Thyroid gland (tissue), 4 donors: ENCODE measurements at regions not wholly inside any gene's neighbourhood (a gene's known extent, or its start where the extent isn't known, plus 50 kb on each side); places are given as distances from the start of the nearest gene placed in this dataset.
A peak's percentile ranks its signal among the peaks of the same experiment; 100 is the strongest.

Experiments
- DNase-seq, 2 donors: peaks; one replicate each; pipeline ENCODE4 v3.0.0-alpha.2; 2019
- H3K27ac ChIP-seq, 3 donors: fragments of 200-600 bp; sonication (generic); 1 replicate in 2 of 3; 2 replicates in 1 of 3; pipeline ENCODE4 v1.5.1; 2016 to 2019; ENCODE audit warnings: mild to moderate bottlenecking in 1 of 3, moderate library complexity in 1 of 3
- H3K27me3 ChIP-seq: fragments of 200-600 bp; sonication (generic); one replicate; pipeline ENCODE4 v1.5.1; 2019
- H3K36me3 ChIP-seq, 2 donors: fragments of 200-600 bp; sonication (generic); one replicate each; pipeline ENCODE4 v1.5.1; 2016 to 2019
- H3K4me1 ChIP-seq, 2 donors: fragments of 200-600 bp; sonication (generic); one replicate each; pipeline ENCODE4 v1.5.1; 2017 to 2019
- H3K4me3 ChIP-seq, 3 donors: fragments of 200-600 bp; sonication (generic); replicated peaks in 1 of 3; 1 replicate in 2 of 3; 2 replicates in 1 of 3; pipeline ENCODE4 v1.5.1; 2016; ENCODE audit warnings: mild to moderate bottlenecking in 1 of 3
- H3K9me3 ChIP-seq: fragments of 200-600 bp; sonication (generic); one replicate; pipeline ENCODE4 v1.5.1; 2017
- CTCF ChIP-seq, 6 experiments: fragments of 200-600 bp in 3 of 6; fragments of 450-650 bp in 3 of 6; sonication (generic) in 3 of 6; IDR thresholded peaks; one replicate each; pipeline ENCODE4 v1.5.1; 2016 to 2019; ENCODE audit warnings: antibody characterized with exemption in 6 of 6, mild to moderate bottlenecking in 2 of 6, inconsistent platforms in 1 of 6, moderate library complexity in 1 of 6
- POLR2A ChIP-seq, 2 donors: fragments of 450-650 bp; IDR thresholded peaks; one replicate each; pipeline ENCODE4 v1.6.1; 2017; ENCODE audit warnings: antibody characterized with exemption in 2 of 2, mild to moderate bottlenecking in 2 of 2, moderate library complexity in 1 of 2
- WGBS, 2 donors: methylation state at CpG; one replicate each; pipeline ENCODE4 v1.1.5; 2017; 5-methylcytosine and 5-hydroxymethylcytosine counted together
- intact Hi-C: fragments of 100-400 bp; cut with DNase I; formaldehyde crosslinking; loops from one replicate; pipeline ENCODE4 v1.15.1; 2023

DNA sequence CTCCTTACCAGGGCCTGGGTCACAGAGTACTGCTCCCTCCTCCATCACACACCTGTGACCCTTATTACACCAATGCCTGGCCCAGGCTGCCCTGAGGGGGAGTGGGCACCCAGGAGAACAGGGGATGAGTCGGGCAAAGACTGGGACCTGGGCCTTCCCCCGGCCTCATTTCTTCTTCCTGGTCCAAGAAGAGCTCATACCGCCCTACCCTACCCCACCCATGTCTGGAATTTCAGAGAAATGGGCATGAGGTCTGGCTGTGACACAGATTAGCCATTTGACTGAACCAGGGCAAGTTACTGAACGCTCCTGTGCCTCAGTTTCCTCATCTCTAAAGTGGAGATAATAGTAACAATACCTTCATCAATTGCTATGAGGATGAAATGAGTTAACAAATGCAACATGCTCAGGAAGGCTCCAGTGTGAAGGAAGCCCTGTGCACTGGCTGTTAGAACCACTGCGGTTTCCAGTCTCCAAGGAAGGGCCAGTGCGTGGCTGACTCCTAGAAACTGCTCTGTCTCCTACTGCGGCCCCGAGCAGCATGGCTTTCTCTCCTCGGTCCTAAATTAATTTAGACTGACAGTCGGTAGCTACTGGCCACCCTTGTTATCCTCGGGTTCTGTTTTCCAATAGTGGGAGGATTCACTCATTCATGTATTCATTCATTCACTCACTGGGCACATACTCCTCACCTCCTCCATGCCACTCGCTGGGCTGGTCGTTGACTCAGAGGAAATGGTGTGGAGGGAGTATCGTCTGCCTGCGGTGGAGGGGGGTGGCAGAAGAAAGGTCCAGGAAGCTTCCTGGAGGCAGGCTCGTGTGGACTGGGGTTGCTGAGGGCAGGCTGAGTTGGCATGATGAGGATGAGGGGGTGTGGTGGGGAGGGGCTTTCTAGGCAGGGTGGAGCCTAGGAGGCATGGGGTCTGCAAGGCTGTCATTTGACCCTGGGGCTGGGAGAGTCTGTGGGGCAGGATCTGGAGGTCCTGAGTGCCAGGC, 175.6 kb downstream of the GLI2 start:
- WGBS, 2 donors, result 79 to 84% methylated on average over 14 to 16 of the region's 16 CpGs
- no peak for DNase-seq
- Histone ChIP-seq H3K9me3 (no peaks in the 10 kb centered on the region), H3K27ac (no peak overlapping the region), H3K27me3 (no peaks in the 10 kb centered on the region), H3K4me3 (no peak overlapping the region), H3K4me1 (peaks cover 9 to 15% of the 10 kb centered on the region in 2 donors), H3K36me3 (no peaks in the 10 kb centered on the region)
- intact Hi-C loops, result no loop called here
- TF ChIP-seq POLR2A (IDR thresholded peaks at IDR 0.05), result no peak
- no peak for TF ChIP-seq CTCF (IDR thresholded peaks at IDR 0.05)

GRCh38 chr2:120912101-120912985, 176.7 kb downstream of the GLI2 start:
- no peaks in the 10 kb centered on the region for H3K36me3 ChIP-seq
- WGBS, 2 donors, result 64 to 69% methylated on average over 29 of the region's 29 CpGs
- no peak overlapping the region for H3K4me3 ChIP-seq
- no peak overlapping the region for H3K27ac ChIP-seq
- H3K9me3 ChIP-seq, result no peaks in the 10 kb centered on the region
- DNase-seq, result peak; percentile 15 to 16
- intact Hi-C loops, result no loop called here
- H3K4me1 ChIP-seq, result peaks cover 9 to 15% of the 10 kb centered on the region in 2 donors
- H3K27me3 ChIP-seq, result no peaks in the 10 kb centered on the region
- TF ChIP-seq CTCF (IDR thresholded peaks at IDR 0.05), result no peak
- TF ChIP-seq POLR2A (IDR thresholded peaks at IDR 0.05), result no peak

DNA sequence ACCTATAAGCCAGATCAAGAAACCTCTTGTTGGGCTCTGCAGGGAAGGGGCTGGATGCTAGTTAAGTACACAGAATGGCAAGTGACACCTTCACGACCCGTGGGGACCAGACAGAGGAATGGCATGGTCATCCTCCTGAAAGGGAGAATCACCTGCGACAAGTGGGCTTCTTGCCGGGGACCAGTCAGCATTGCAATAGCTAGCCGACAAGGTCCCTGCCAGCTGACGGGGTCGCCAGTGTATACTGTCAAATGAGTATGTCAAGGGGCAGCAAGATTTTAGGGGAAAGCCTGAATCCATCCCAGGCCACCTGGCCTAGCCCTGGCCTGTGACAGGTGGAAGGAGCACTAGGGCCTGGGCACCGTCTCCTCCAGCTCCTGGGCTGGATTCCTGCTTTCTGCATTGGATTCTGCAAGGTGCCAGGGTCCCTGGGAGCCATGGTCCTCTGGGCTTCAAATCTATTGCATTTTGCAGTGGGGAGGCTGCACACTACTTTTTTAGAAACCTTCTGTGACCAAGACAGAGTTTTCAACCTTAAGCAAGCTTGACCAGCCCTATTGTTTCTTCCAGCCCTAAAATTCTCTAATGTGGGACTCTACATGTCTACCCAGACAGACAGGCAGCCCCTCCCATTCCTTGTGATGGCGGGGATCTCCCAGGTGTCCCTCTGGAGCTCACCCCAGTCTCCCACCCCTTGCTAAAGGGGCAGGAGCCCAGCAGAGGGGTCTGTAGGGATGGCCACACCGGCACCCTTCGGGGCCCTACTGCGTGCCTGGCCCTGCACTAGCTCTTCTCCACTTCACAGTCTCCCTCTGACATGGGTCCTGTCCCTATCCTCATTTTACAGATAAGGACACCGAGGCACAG, 178.5 kb downstream of the GLI2 start:
- Histone ChIP-seq H3K9me3 (no peaks in the 10 kb centered on the region), H3K27ac (peak overlapping the region in 1 of 3 donors; percentile 24), H3K4me3 (no peak overlapping the region), H3K36me3 (no peaks in the 10 kb centered on the region), H3K27me3 (no peaks in the 10 kb centered on the region), H3K4me1 (peaks cover 9 to 15% of the 10 kb centered on the region in 2 donors)
- 92 to 95% methylated on average over 8 of the region's 13 CpGs for WGBS, 2 donors
- intact Hi-C loops, result no loop called here
- DNase-seq, result no peak
- no peak for TF ChIP-seq CTCF (IDR thresholded peaks at IDR 0.05)
- TF ChIP-seq POLR2A (IDR thresholded peaks at IDR 0.05), result no peak

DNA sequence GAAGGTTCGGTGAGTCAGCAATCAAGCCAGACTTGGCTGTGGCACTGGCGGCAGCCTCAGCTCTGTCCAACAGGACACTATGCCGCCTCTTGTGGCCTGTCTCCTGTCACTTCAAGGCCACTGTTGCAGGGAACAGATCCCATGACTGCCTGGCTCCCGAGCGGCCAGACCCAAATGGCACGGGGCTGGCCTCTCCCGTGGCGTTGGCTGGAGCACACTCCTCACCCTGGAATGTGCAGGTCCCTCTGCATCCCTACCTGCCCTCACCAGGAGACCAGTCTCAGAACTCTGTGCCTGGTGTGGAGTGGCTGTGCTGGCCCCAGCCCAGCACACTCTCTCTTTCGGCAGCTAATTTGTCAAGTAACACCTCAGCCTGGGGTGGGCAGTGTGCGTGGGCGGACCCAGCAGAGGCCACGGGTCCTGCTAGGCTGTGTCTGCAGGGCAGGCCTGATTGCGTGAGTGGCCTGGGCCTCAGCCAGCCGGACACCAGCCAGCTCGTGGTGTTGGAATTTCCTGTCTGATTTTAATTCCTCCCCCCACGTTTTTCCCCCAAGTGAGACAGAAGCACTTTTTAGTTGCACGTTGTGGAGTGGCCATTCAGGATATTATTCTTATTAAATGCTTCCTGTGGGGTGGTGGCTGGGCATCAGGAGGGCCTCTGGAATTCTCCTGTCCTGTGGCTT, 179.3 kb downstream of the GLI2 start:
- Histone ChIP-seq H3K4me1 (peaks cover 9 to 15% of the 10 kb centered on the region in 2 donors), H3K4me3 (no peak overlapping the region), H3K27ac (peak overlapping the region in 1 of 3 donors; percentile 24), H3K27me3 (no peaks in the 10 kb centered on the region), H3K36me3 (no peaks in the 10 kb centered on the region), H3K9me3 (no peaks in the 10 kb centered on the region)
- 31 to 45% methylated on average over 9 to 13 of the region's 17 CpGs for WGBS, 2 donors
- DNase-seq, result peak; percentile 52 to 65
- intact Hi-C loops, result no loop called here
- no peak for TF ChIP-seq CTCF (IDR thresholded peaks at IDR 0.05)
- no peak for TF ChIP-seq POLR2A (IDR thresholded peaks at IDR 0.05)
